GM19438 (cell line): ENCODE measurements at regions not wholly inside any gene's neighbourhood (a gene's known extent, or its start where the extent isn't known, plus 50 kb on each side); places are given as distances from the start of the nearest gene placed in this dataset.

Experiments
- ATAC-seq: cut with Tn5 transposase; IDR thresholded peaks from one replicate; pipeline ENCODE4 v1.9.1; 2021; ENCODE audit warnings: low read depth; ENCODE audit not compliant: unreplicated experiment

DNA sequence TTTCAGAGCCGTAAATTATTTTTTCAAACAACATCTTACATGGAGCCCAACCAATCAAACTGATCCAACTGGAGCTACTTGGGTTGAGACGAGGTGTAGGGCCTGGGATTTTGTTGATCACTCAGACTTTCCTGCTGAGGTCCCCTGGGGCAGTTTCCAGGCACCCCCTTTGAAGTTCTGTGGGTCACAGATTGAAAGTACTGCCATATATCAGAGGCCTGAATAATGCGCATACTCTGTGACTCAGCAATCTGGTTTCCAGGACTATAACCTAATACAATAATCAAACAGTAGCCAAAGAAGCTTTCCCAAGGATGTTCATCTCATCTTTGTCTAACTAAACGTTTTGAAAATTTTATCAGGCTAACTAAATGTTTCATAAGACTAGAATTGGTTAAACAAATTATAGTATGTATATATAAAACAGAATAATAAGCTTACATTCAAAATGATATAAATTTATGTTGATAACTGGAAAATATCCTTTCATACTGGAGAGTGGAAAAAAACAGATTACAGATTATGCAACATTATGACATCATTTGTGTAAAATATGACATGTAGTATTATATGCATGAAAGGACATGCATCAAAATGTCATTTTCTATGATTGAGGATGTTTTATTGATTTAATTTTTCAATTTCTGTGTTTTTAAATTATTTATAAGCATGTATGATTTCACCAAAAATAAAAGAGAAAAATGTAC is 617.1 kb downstream of the NTRK3 start:
- ATAC-seq = no peak

DNA sequence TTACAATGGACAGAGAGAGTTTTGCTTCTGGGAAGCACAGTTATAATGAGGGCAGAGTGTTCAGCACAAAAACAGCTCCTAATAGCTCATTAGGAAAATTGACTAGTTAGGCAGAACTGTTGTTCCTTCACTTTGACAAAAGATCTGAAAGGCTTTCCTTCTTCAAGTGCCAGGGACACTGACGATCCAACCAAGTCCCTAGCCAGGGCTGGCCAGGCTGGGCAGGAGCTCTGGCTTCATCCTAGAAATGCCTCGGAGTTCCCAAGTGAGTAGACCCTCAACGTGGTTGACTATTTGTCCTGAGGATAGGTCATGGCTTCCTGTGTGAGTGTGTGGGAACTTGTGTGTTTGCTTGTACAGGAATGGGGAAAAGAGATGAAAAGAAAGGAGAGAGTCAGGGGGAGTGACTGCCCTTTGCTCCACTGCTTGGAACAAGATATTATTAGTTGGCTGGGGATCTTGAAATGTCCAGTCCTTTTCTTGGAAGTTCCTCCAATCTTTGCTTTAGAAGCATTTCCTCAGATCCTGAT is 617.9 kb downstream of the NTRK3 start:
- no peak for ATAC-seq

DNA sequence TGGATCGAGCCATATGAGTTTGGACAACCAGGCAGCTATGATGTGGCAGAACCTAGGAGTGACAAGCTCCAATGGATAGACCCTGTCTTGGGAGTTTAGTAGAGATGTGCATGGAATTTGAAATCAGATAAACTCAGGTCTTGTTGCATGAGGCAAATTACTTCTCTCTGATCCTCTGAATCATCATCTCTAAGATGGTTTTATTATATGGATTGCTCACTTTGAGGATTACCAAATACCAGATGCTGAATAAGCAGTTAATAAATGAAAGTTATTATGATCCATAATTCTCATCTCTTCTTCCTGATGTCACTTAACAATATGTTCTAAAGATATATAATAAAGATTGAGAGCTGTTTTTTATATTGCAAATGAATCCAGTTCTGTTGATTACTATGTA is 622.2 kb downstream of the NTRK3 start:
- no peak for ATAC-seq

DNA sequence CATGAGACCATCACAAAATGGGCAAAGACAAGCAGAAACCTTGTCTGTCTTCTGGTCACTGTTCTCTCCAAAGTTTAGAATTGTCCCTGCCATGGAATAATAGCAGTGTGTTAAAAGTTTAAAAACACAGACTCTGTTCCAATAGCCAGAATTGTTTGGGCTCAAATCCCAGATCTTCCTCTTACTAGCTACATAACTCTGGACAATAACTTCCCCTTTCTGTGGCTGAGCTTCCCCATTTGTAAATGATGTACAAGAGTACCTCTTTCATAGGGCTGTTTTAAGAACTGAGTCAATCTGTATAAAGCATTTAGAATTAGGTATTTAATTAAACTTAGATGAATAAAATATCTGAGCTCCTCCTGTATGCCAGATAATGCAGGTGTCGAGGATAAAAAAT is 623.0 kb downstream of the NTRK3 start:
- ATAC-seq = no peak

DNA sequence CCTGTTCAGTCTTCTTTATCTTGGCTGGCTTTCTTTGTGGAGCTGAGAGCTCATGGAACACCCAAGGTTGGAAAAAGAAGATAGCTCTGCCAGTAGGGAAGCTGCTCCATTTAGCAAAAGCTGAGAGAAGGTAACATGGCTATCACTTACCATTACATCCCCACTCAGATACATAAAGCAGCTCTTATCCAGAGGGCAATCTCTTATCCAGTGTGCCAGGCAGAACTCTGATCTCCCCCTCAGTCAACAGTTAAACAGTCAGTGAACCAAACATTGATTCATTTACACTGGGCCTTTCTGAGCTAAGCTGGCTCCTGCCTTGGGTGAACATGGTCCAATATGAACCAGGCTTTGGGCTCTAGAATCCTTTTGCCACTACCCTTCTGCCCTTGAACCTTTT is 624.2 kb downstream of the NTRK3 start:
- ATAC-seq = no peak

DNA sequence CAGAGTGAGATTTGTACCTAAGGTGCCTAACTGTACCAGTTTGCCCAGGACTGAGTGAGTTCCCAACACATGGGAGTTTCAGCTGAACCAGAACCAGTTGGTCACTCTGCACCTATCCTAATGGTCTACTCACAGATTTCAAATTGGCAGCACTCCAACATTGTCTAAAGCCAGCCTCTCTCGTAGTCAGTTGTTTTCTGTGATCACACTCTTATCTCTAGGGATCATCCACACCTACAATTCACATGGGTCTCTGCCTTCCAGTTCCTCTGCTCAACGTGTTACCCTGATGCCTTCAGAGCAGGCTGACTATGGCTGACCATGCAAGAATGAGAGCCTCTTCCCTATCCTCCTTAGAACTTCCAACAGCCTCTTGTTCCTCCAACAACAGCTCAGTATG is 624.8 kb downstream of the NTRK3 start:
- no peak for ATAC-seq

DNA sequence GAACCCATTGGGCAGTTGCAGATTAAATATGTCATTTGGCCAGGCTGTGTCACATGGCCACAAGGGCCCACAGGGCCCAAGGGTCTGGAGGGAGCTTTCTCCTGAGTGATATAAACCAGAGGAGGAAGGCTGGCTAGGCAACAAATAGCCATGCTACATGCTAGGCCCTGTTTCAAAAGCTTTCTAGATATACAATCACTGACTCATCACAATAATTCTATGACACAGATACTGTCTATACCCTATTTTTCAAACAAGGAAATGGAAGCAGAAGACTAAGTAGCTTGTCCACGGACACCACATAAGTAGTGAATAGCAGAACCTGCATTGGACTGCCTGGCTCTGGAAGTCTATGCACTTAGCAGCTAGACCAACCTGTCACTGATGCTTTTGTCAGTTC is 625.4 kb downstream of the NTRK3 start:
- no peak for ATAC-seq

DNA sequence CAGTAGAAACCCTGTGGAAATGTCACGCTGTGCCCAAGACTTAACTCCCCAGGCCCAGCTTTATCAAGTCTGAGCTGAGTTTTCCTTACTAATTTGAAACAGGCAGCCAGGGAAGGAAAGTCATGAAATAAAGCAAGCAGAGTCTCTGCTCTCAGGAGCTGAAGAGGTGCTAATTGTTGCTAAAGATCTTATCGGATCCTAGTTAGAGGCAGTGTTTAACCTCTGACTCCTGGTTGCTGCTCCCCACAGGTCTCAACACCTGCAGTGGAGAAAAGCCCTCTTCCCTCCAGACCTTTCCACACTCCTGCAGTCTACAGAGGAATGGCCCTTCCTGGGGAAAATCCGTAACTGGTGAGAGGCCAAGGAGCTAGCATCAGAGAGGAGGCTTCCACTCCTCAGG is 628.2 kb downstream of the NTRK3 start:
- ATAC-seq = no peak

DNA sequence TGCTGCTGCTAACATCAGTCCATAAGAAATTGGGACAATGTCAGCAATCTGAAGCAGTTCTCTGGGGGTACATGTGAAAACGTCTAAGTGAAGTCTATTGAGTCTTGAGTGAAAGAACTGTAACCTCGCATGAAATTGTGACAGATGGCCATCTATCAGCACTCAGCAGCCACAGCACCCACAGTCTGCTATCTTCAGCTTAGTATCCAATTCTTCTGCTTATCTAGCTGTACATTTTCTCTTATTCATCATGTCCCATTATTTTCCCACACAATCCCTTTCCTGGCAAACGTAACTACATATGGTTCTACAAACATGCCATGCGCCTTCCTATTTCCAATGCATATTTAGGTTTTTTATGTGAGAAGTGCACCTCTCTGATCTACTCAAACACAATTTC is 629.7 kb downstream of the NTRK3 start:
- ATAC-seq = no peak

DNA sequence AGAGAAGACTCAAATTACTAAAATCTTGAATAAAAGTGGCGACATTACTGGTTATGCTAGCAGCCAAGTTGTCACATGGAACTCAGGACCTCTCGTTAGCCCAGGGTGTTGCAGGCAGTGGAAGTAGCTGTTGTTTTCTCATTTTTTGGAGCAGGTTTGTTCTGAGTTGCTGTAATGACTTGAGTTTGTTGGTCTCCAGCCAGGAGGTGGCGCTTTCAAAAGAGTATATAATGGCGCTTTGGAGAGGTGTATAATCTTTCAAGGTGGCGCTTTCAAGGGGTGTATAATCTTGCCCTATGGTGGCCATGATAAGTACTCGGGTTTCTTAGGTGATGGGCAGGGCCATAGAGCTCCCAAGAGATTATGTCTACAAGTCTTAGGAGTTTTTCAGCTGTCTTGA is 632.7 kb downstream of the NTRK3 start:
- ATAC-seq = no peak

DNA sequence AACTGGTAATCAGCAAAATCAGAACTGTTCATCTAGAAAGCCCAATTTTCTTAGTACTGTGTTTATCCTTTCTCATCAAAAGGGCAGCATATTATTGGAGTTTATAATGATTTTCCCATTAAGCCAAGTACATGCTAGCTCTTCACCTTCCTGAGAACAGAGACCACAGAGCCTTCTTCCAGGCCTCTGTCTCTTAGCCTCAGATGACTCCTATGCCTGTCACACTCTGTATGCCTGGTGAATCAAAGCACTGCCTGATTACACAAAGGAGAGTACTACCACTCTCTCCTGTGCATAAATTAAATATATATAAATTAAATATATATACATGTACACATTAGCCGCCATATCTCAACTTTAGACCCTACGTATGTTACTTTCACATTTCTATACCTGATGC is 636.1 kb downstream of the NTRK3 start:
- ATAC-seq = no peak

DNA sequence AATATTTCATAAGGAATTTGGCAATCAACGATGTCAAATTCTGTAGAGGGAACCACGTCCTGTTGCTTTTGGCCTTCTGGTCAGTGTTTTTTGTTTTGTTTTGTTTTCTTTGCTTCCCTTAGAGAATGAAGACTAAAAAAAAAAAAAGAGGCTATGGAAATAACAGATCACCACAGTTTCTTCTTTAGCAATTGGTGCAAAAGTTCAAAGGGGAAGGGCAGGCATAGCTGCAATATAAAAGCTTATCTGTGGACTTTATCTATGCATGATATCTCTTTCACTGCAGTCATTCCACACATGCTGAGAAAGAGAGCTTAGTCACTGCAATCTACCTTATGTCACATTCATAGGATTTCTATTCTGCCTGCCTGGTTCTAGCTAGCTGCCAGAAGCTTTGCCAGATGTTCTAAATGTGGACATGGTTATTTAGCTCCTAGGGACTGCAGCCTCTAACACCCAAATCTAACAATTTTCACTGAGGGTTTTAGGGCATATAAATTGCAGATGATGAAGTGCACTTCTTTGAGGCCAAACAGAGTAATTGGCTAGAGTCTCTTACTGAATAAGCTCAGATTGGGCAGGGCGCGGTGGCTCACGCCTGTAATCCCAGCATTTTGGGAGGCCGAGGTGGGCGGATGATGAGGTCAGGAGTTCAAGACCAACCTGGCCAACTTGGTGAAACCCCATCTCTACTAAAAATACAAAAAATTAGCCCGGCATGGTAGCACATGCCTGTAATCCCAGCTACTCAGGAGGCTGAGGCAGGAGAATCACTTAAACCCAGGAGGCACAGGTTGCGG is 637.2 kb downstream of the NTRK3 start:
- ATAC-seq = no peak

DNA sequence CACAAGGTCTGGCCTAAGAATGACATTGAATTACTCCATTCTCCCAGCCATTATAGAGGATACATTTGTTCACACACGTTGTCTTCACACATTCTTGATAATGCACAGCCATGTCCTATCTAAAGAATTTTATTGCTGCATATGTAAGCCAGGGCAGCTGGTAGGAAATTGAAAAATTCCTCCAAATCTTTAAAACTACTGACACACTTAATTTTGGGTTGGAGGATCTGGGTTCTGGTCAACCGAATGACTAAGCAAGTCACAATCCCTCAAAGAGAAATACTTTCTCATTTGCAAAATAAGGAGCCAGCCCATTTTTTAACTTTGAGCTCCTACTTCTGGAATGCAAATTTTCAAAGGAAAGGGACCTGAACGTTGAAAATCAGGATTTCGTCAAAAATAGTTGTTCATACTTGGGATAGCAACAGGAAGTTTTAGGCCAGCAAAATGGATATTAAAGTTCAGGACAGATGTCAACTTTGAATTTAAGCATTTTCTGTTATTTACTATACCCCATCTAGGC is 638.3 kb downstream of the NTRK3 start:
- no peak for ATAC-seq

DNA sequence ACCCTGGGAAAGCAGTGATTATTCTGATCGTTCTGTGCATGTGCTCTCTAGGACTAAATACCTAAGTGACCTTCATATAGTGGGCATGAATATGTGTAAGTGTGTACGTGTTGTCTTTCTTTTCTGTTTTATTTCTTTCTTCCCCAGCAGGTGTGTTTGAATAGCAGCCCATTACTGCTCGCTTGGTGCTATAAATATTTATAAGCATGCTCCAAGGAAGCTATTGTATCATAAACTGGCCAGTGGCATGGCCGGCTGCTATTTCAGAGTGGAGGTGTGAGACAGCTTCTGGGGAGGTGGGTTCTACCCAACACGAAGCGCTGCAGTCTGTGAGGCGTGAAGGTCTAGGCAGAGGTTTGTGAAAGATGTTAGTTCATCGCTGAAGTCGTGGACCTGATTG is 641.8 kb downstream of the NTRK3 start:
- no peak for ATAC-seq

DNA sequence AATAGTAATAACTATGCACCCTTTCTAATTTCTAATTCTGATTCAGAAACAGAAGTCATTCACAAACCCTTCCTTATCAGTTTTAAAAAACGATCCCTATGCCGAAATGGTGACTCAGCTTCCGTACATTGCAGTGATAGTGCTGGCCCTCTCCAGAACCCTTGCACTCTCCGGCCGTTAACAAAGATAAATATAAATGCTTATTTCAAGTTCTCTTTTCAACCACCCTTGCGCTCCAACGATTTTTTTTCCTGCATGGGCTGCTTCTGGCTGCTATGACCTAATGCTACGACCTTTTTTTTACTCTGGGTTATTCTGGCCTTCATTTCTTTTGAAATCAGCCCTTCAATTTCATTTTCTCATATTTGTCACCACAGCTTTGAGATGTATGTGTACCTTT is 646.2 kb downstream of the NTRK3 start:
- ATAC-seq = no peak

DNA sequence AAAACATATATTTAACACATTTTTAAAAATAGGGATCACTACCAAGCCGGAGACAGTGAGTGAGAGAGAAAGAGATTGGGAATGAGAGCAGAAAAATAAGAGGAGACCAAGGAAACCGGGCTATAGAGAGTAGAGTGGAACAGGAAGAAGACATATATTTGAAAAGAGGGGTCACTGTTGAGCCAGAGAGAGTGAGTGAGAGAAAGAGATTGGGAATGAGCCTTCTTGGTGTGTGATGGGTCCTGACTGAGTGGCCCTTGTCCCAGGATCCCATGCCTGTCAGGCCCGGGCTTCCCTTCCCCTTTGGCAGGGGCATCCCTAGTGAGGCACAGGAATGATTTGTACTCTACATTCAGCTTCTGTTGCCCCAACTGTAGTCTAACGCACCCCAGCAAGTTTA is 646.6 kb downstream of the NTRK3 start:
- ATAC-seq = no peak

DNA sequence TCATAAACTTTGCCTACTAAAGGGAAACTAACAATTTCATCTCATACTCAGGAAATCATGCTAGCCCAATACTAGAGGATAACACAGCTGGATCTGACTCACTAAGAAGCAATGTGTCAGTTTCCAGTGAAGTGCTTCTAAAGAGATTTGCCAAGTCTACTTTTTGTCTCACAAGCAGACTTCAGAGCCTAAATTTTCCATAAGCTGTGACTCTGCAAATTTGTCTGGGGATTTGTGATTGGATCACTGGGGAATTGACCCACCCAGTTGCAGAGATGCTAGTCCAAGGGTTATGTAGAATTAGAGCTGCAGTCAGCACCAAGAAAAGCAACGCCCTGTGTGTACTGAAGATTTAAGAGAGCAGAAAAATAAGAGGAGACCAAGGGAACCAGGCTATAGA is 647.1 kb downstream of the NTRK3 start:
- ATAC-seq = no peak

DNA sequence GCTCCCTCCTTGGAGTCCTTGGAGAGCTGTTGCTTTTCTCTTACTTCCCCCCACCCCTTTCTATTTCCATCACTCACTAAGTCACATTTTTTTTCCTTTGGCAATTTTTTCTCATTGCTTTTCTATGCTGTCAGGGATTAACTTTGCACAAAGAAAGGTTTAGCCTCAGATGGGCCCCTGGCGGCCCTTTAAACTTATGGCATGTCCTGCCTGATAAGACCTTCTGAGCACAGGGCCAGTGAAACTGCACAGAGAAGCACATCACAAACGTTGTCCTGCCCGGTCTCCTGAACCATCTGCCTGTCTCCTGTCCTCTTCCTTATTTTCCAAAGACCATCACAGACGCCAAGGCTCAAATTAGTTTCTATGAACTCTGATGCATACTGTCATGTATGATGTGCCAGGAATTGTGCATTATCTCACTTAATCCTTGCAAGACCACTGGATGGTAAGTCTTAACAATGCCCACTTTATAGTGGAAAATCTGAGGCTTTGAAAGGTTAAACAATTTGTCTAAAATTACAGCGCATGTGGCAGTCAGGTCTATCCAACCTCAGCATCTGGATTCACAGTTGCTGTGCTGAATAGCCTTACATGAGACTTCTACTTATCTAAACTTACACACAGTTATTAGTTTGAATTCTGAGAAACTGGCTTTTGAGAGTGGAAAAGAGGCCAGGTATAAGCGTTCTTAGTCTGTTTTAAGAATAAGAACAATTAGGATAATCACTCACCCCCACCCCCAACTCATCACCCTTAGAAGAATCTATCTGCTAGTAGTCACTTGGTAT is 648.1 kb downstream of the NTRK3 start:
- ATAC-seq = no peak

DNA sequence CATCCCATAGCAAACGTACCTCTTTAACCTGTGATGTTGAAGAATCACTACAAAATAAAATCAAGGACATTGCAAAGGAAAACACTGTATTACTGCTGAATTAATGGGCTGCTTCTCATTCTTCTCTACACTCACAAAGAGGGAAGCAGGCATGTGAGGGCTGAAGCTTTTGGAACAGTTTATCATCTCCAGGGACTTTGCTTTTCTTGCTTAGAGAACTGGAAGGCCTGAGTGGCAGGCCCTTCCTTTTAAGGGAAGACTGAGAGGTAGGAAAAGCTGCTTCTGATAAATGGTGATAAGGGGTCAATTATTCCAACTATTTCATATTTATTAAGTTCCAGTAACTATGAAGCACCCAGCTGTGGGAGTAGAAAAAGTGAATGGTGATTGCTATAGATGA is 649.6 kb downstream of the NTRK3 start:
- no peak for ATAC-seq

DNA sequence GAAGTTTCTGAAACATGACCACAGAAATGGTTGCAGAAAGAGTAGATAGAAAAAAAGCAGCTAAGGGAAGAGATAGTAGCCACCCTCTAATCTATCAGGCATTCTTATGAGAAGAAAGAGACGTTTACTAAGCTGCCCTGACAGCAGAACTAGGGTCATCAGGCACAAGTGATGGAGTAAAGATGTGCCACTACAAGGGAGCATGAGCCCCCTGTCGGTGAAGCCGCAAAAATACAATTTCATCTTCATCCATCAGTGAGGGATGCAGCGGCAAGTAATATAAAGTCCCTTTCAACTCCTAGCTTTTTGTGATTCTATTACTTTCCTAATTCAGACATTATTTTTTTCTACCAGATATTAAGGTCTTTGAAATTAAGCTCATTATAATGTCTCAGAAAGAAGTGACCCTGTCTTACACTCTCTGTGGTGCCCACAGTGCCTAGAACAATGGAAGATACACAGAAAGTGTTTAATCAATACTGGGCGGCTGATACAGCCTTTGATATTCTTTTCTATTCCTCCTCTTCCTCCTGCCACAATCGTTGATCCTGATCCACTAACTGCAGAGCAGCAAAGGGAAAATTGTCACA is 651.6 kb downstream of the NTRK3 start:
- ATAC-seq = no peak

DNA sequence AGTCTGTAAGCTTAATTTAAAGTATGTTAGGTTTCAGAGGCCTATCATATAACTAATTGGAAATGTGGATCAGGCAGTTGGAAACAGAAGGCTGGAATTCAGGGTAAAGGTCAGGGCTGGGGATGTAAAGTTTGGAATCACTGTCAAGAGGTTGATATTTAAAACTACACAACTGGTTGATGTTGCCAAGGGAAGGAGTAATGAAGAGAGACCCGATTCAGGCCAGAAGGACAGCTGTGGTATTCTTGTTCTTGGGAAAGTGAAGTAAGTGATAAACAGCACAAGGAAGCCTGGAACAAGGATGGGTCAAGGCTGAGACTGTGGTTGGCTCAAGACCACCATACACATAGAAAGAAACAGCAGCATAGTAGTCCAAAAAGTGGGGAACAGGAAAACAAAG is 654.2 kb downstream of the NTRK3 start:
- no peak for ATAC-seq
